Fibroblast of skin of back (primary cell): ENCODE measurements at regions not wholly inside any gene's neighbourhood (a gene's known extent, or its start where the extent isn't known, plus 50 kb on each side); places are given as distances from the start of the nearest gene placed in this dataset.

Experiments used
- DNase-seq: peaks from one replicate; pipeline ENCODE4 v3.0.0-alpha.2; 2013

DNA sequence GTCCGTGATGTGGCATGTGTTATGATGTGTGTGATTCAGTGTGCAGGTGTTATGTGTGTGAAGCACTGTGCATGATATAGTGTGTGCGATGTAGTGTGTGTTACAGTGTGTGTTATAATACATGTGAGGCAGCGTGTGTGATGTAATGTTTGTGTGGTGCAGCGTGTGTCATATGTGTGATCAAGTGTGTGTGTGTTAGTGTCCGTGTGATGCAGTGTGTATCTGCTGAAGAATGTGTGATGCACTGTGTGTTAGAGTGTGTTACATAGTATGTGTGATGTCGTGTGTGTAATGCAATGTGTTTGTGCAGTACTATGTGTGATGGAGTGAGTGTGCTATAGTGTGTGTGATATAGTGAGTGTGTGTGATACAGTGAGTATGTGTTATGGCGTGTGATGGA, 182.8 kb upstream of the SOX11 start:
- no peak for DNase-seq

DNA sequence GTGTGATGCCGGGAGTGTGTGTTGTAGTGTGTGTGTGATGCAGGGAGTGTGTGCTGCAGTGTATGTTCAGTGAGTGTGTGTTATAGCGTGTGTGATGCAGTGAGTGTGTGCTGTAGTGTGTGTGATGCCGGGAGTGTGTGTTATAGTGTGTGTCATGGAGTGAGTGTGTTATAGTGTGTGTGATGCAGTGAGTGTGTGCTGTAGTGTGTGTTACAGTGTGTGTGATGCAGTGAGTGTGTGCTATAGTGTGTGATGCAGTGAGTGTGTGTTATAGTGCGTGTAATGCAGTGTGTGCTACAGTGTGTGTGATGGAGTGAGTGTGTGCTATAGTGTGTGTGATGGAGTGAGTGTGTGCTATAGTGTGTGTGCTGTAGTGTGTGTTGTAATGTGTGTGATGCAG, 182.1 kb upstream of the SOX11 start:
- DNase-seq: no peak

DNA sequence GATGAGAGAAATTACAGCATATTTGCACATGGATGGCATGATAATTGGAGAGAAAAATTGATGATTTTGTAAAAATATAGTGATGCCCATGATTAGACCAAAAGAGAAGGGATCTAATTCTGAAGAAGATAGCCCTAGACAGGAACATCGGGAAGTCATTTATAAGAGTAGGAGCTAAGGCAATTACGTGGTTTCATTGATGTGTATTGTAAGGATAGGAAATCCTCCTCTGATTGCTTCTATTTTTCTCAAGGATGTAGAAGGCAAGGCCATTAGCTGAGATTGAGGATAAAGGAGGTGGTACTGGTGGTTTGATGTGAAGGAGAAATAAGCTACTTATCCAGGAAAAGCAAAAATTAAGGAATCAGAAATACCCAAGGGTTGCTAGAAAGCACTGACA, 176.5 kb upstream of the SOX11 start:
- DNase-seq: no peak

DNA sequence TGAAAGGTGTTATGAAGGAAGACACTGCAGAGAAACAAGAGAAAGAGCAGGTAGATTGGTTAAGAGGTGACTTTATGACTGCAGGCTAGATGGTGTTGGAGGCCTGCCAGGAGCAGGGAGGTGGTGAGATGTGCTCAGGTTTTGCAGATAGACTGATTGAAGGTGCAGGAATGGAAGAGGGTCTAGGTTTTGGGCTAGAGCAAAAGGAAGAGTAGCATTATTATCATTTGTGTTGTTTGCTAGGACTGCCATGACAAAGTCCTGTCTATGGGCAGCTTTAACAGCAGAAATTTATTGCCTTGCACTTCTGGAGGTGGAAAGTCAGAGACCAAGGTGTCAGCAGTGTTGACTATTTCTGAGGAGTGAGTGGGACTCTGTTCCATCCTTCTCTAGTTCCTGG, 172.9 kb upstream of the SOX11 start:
- DNase-seq: no peak

DNA sequence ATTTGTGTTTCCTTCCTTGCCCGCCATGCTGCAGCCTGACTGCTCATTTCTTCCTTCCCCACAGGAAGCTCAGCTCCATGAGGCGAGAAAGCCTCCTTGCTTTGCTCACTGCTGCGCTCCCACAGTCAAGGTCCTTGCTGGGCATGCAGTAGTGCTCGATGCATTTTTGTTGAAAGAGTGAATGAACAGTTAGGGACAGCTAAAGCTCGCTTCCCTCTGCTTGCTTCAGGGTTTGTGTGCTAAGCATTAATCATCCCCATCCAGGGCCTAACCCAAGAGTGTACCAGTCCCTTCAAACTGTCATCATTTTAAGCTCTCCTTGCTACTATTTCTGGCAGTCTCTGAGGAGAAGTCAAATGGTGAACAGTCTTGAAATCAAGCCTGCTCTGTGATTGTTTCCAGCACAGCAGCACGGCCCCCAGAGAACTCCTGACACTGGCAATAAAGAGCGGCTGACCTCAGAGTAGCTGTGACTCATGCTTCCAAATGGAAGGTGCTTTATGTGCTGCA, 171.7 kb upstream of the SOX11 start:
- peak; percentile 50 for DNase-seq

DNA sequence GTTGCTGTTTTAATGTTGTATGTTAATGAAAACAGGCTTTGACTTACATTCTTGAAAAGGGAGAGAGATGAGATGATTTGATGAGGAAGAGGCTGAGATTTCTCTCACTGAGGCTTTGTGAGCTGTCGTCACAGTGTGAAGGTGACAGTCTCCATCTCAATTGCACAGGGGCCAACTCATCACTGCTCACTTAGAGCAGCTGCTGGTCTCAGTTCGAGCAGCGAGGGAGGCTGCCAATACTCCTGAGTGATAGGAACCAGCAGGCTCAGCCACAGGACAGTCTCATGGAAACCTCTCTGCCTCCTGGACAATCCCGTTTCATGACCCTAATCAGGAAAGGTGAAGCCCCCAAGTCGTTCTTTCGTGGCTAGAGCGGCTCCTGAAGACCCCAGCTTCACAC, 170.7 kb upstream of the SOX11 start:
- no peak for DNase-seq

- no peak for DNase-seq
These were observed 167.6 kb upstream of the SOX11 start for GRCh38 chr2:5524551-5524950.

DNA sequence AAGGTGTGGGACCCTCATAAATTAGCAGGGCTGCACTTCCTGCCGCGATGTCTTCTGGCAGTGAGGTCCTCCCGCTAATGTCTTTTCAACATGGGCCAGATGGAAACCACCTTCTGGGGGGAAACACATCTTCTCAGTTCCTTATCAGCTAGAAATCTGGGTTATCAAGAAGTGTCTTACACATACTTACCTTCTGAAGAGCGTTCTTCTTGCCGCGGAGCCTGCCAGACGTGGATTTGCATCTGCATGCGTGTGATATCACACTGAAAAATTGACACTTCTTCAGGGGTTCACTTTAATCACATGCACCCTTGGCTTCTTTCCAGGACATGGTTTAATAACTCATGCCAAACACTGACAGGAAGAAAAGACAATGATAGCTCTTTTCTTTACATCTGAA, 163.5 kb upstream of the SOX11 start:
- DNase-seq: no peak

- no peak for DNase-seq
These were observed 162.0 kb upstream of the SOX11 start for GRCh38 chr2:5530011-5530696.

GRCh38 chr2:5535301-5535700, 156.9 kb upstream of the SOX11 start:
- no peak for DNase-seq

GRCh38 chr2:5537180-5537688, 154.9 kb upstream of the SOX11 start:
- DNase-seq: no peak

DNA sequence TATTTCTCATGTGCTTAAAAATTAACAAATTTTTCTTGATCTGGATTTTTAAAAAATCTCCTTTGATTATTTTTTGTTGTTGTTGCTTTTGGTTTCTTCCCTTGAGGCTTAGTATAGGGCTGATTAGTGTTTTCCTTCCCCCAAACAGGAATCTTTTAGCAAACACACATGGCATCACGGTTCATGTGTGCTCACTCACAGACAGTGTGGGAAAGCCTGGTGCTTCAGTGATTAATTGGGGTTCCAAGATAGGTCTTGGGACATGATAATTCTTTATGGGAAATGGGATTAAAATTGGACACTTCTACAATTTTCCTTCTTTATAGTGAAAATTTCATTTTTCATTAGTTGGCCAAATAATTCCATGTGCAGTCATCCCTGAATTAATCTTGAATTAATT, 153.9 kb upstream of the SOX11 start:
- no peak for DNase-seq

DNA sequence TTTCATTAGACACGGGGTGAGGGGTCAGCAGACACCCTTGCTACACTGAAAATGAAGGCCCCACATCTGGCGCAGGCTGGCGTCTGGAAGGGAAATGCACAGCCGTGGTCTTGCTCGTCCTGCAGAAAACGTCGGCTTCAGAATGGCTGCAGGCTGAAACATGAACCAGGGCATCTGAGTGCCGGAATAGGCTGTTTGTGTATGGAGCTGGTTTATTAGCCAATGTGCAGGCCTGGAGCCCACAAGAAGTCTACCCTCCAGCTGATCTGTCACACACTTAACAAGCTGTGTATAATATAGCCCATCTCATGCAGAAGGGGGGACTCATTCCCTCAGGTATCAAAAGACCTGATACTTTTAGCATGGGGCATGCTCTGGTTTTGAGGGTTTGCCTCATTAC, 153.4 kb upstream of the SOX11 start:
- no peak for DNase-seq

GRCh38 chr2:5539282-5540165, 152.7 kb upstream of the SOX11 start:
- DNase-seq: no peak

- DNase-seq: no peak
These were observed 151.3 kb upstream of the SOX11 start for GRCh38 chr2:5540856-5541255.

GRCh38 chr2:5544205-5544786, 147.9 kb upstream of the SOX11 start:
- DNase-seq: no peak

GRCh38 chr2:5546181-5546580, 146.0 kb upstream of the SOX11 start:
- peak; percentile 7 for DNase-seq

- peak; percentile 43 for DNase-seq
These were observed 143.0 kb upstream of the SOX11 start for GRCh38 chr2:5548991-5549715.

GRCh38 chr2:5549771-5550170, 142.4 kb upstream of the SOX11 start:
- no peak for DNase-seq

DNA sequence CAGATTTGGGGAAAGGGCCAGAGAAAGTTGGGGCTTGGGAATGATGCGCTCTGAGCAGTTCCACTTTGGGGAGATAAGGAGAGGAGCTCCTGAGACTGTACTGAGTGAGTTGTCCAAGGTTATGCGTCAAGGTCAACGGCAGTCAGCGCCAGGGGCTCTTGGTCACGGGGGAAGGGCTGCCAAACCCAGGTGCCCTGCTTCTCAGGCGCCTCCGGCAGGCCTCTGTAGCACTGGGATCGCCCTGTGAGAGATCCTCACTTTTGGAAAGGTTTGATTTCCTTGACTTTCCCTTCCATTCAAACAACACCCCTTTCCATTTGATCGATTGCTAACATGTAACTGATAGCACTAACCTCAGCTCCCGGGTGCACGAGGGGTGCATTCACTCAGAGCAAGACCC, 136.5 kb upstream of the SOX11 start:
- DNase-seq: no peak

GRCh38 chr2:5561006-5561405, 131.2 kb upstream of the SOX11 start:
- DNase-seq: peak; percentile 91

GRCh38 chr2:5562426-5562825, 129.8 kb upstream of the SOX11 start:
- DNase-seq: peak; percentile 34

GRCh38 chr2:5562865-5563264, 129.3 kb upstream of the SOX11 start:
- DNase-seq: no peak
